ENCODE measurements at regions not wholly inside any gene's neighbourhood (a gene's known extent, or its start where the extent isn't known, plus 50 kb on each side); places are given as distances from the start of the nearest gene placed in this dataset.
"Not testable (repeated sequence)": the region's sequence is repeated elsewhere in the genome, so short reads cannot be mapped to it uniquely, and the experiment has no call there.

- no peak for DNase-seq (ENCODE audit: low read depth, low spot score)
Measured at GRCh38 chr1:8228253-8228652, 89.7 kb upstream of the SLC45A1 start.

GRCh38 chr1:8227674-8228073 is 90.2 kb upstream of the SLC45A1 start:
- not testable (repeated sequence) for DNase-seq (ENCODE audit: low read depth, low spot score)

GRCh38 chr1:8226747-8227146 is 91.2 kb upstream of the SLC45A1 start:
- DNase-seq (ENCODE audit: low read depth, low spot score): no peak

- DNase-seq (ENCODE audit: low read depth, low spot score): not testable (repeated sequence)
Measured at GRCh38 chr1:8226024-8226423, 91.9 kb upstream of the SLC45A1 start.

GRCh38 chr1:8223526-8223925 is 94.4 kb upstream of the SLC45A1 start:
- no peak for DNase-seq (ENCODE audit: low read depth, low spot score)

- DNase-seq (ENCODE audit: low read depth, low spot score): no peak
Measured at GRCh38 chr1:8222789-8223188, 95.1 kb upstream of the SLC45A1 start.

- no peak for DNase-seq (ENCODE audit: low read depth, low spot score)
Measured at GRCh38 chr1:8219530-8219929, 98.4 kb upstream of the SLC45A1 start.

- DNase-seq (ENCODE audit: low read depth, low spot score): no peak
Measured at GRCh38 chr1:8218351-8219092, 99.4 kb upstream of the SLC45A1 start.

- no peak for DNase-seq (ENCODE audit: low read depth, low spot score)
Measured at GRCh38 chr1:8217809-8218208, 100.1 kb upstream of the SLC45A1 start.

- no peak for DNase-seq (ENCODE audit: low read depth, low spot score)
Measured at GRCh38 chr1:8217011-8217711, 100.8 kb upstream of the SLC45A1 start.

GRCh38 chr1:8216005-8216404 is 101.9 kb upstream of the SLC45A1 start:
- DNase-seq (ENCODE audit: low read depth, low spot score): no peak

GRCh38 chr1:8214501-8215173 is 103.3 kb upstream of the SLC45A1 start:
- no peak for DNase-seq (ENCODE audit: low read depth, low spot score)

GRCh38 chr1:8213676-8214075 is 104.2 kb upstream of the SLC45A1 start:
- no peak for DNase-seq (ENCODE audit: low read depth, low spot score)

GRCh38 chr1:8213136-8213535 is 104.8 kb upstream of the SLC45A1 start:
- no peak for DNase-seq (ENCODE audit: low read depth, low spot score)

- DNase-seq (ENCODE audit: low read depth, low spot score): no peak
Measured at GRCh38 chr1:8212580-8213031, 105.3 kb upstream of the SLC45A1 start.

GRCh38 chr1:8211883-8212579 is 105.9 kb upstream of the SLC45A1 start:
- no peak for DNase-seq (ENCODE audit: low read depth, low spot score)

GRCh38 chr1:8211251-8211882 is 106.5 kb upstream of the SLC45A1 start:
- no peak for DNase-seq (ENCODE audit: low read depth, low spot score)

GRCh38 chr1:8207202-8207601 is 110.7 kb upstream of the SLC45A1 start:
- DNase-seq (ENCODE audit: low read depth, low spot score): no peak

- no peak for DNase-seq (ENCODE audit: low read depth, low spot score)
Measured at GRCh38 chr1:8206391-8206790, 111.5 kb upstream of the SLC45A1 start.

- DNase-seq (ENCODE audit: low read depth, low spot score): no peak
Measured at GRCh38 chr1:8205771-8206170, 112.1 kb upstream of the SLC45A1 start.

- DNase-seq (ENCODE audit: low read depth, low spot score): no peak
Measured at GRCh38 chr1:8204826-8205225, 113.1 kb upstream of the SLC45A1 start.

GRCh38 chr1:8203551-8203950 is 114.4 kb upstream of the SLC45A1 start:
- no peak for DNase-seq (ENCODE audit: low read depth, low spot score)

All from activated CD4-positive, CD25-positive, alpha-beta regulatory T cell treated with anti-CD3 and anti-CD28 coated beads, Interleukin-2, amount 50 U/mL, for 16 hours (primary cell).